CD4-positive, alpha-beta T cell treated with Interleukin-15 for 4 hours (primary cell): ENCODE measurements at regions not wholly inside any gene's neighbourhood (a gene's known extent, or its start where the extent isn't known, plus 50 kb on each side); places are given as distances from the start of the nearest gene placed in this dataset.
A peak's percentile ranks its signal among the peaks of the same experiment; 100 is the strongest.
"Not testable (repeated sequence)": the region's sequence is repeated elsewhere in the genome, so short reads cannot be mapped to it uniquely, and the experiment has no call there.

ENCODE experiments used
- DNase-seq: peaks from one replicate; pipeline ENCODE4 v3.0.0-alpha.2; 2020; ENCODE audit warnings: low spot score

DNA sequence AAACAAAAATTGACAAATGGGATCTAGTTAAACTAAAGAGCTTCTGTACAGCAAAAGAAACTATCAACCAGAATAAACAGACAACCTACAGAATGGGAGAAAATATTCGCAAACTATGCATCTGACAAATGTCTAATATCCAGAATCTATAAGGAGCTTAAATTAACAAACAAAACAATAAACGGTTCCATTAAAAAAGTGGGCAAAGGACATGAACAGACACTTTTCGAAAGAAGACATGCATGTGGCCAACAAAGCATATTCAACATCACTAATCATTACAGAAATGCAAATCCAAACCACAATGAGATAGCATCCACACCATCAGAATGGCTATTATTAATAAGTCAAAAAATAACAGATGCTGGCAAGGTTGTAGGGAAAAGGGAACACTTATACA lies 50.5 kb upstream of the MED13L start:
- not testable (repeated sequence) for DNase-seq

DNA sequence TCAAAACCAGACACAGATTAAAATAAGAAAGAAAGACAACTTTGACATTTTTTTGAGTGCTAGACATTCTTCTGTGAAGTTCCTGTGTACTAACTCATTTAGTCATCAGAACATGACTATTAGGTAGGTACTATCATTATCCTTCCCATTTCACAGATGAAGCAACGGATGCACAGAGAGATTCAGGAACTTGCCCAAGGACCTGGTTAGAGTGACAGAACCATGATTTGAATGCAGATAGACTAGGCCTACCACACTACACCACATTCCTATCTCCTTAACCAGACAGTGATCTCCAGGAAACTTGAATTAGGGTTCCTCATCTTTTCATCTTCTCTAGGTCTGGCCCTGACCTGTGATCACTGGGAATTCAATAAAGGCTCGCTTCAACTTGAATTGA lies 54.4 kb upstream of the MED13L start:
- no peak for DNase-seq

DNA sequence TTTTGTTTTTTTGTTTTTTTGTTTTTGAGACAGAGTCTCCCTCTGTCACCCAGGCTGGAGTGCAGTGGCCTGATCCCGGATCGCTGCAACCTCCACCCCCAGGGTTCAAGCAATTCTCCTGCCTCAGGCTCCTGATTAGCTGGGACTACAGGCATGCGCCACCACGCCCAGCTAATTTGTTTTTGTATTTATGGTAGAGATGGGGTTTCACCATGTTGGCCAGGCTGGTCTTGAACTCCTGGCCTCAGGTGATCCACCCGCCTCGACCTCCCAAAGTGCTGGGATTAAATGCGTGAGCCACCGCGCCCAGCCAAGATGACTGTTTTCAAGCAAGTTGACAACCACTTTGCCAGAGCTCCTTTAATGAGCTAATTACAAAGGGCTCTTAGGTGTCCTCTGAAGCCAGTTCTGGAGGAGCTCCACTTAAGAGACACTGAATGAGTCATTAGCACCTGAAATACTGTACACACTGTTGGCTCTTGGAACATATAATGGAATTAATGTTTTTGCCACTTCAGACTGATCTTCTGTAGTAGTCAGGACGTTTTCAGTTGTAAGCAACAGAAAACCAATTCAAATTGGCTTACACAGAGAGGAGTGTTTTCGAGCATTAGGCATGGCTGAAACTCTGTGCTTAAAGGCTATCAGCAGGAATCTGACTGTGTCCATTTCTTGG lies 55.4 kb upstream of the MED13L start:
- no peak for DNase-seq

DNA sequence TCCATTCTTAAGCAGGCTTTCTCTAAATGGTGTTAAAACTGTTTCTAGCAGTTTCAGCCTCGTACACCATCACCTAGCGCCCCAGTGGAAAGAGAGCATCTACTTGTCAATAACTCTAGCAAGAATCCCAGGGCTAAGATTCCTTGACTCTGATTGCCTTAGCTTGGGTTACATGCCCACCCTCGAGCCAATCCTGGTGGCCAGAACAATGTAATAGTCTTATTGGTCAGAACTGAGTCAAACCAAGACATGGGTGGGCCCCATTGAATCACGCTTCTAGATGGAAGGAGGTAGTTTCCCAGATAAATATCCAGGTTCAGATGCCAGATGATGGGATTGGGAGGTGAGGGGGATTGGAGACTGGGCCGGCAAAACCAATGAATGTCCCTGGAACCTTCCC lies 55.9 kb upstream of the MED13L start:
- DNase-seq = no peak

DNA sequence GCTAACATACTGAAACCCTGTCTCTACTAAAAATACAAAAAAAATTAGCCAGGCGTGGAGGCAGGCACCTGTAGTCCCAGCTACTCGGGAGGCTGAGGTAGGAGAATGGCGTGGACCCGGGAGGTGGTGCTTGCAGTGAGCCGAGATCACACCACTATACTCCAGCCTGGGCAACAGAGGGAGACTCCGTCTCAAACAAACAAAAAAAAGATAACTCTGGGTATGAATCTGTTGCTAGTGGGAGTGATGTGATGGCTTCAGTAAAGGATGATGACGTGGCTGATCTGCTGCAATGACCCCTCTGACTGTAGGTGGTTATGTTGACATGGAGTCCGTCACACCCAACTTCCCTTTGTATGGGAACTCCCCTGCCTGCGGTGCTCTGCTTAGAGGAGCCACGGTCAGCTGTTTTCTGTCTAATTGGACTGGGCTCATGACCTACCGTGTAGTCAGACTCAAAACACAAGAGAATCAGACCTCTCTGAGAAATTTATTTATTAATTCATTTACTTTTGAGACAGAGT lies 59.1 kb upstream of the MED13L start:
- DNase-seq = peak; percentile 17

DNA sequence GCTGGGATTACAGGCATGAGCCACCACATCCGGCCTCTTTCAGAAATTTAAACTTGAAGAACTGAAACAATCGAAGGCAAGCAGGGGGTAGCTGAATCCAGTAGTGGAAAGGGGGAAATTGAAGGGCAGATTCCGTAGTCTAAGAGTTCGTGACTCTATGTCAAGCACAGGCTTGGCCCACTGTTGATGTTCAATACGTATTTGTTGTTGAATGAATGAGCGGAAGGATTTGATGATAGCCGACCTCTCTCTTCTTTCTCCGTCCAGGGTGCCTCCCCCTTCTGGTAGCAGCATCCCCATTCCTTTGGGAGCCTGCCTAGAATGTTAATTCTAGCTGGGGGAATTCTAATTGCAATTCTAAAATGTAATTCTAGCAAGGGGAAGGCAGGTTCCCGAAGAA lies 59.8 kb upstream of the MED13L start:
- DNase-seq = no peak

DNA sequence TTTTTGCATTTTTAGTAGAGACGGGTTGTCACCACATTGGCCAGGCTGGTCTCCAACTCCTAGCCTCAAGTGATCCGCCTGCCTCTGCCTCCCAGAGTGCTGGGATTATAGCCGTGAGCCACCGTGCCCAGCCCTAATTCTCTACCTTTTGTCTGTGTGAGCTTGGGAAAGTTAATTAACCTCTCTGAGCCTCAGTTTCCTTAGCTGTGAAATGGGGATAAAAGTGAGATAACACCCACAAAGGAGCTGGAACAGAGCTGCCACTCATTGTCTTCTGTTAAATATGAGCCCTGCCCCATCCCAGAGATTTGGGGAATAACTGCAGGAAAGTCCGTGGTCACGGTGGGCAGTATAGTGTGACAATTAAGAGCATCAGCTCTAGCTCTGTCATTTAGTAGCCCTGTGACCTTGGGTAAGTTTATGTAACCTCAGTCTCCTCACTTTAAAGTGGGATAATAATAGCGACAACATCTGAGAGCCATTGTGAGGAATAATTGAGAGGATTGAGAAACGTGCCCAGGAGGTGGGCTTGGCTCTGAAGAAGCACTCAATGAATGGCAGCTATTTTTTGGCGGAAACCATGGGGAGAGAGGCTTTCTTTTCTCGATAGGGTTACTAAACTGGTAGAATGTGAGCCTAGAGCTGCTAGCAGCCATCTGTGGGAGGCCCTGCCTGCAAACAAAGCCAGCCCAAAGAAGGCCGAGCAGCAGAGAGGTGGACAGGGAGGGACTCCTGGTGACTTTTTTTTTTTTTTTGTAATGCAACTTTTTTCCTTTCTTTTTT lies 60.8 kb upstream of the MED13L start:
- no peak for DNase-seq

DNA sequence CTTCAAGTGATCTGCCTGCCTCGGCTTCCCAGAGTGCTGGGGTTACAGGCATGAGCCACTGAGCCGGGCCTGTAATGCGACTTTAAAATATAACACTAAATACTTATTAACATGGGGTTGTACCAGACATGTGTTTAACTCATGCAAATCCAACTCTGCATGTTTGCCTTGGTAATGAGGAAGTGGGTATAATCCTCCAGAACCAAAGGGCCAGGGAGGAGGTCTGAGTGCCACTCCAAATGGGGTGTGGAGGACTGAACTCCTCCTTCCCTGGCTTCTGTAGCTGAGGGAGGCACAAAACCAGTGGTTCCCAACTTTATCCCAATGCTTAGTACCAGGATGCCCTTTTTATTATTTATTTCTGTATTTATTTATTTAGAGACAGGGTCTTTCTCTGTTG lies 61.6 kb upstream of the MED13L start:
- no peak for DNase-seq

DNA sequence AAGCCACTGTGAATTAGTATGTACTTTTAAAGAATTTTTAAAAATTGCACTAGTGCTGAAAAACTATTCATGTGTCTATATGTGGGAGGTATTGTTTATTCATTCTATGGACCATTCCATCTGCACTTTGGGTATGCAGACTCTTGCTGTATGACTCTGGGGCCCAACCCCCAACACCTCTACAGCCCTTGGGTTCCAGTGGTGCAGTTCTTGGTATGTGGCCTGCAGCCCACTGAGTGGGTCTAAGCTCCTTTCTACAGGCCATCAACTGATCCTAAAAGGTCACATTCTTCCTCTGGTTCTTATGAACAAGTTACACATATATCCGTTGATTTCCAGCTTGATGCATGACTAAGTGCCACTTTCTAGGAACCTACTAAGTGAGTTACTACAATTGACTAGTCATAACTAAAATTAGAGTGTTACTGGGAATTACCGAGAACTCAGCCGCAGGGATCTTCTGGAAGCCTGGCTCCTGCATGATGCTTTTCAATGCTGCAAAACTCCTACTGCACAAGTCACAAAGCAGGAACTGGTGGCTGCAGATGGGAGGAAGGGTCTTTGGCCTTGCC lies 62.4 kb upstream of the MED13L start:
- DNase-seq = no peak

DNA sequence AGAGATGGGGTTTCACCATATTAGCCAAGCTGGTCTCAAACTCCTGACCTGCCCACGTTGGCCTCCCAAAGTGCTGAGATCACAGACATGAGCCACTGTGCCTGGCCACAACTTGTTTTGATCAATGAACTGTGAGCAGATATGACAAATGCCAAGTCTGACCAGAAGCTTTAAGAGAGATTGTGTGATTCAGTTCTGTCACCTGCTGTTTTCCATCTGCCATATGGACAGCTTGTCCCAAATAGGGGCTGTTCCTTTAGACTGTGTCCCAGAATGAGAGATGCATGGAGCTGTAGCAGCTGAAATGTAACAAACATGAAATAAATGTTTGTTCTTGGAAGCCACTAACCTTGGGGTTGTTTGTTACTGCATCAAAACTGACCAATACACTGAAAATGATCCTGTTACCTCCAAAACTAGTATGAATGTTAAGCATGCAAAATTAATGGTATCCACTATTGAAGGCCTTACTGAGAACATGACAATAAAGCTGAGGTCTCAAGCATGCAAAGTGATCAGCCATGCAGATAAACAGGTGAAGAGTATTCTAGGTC lies 65.9 kb upstream of the MED13L start:
- no peak for DNase-seq

DNA sequence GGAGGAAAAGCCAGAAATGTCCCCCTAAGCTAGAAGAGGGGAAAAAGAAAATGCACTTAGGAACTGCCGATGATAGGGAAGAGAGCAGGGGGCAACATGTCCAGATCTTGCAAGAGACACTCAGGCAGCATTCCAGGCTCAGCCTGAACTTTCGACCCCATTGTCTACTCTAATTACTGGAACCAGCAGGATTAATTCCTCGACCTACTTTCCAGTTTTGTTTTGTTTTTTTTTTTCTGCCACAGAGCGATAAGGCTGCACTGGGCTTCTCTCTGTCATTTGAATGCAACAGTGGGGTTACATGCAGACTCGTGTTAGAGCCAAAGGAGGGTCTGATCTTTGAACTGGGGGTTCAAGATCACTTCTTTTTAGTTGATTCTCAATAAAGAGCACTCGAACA lies 68.7 kb upstream of the MED13L start:
- no peak for DNase-seq

DNA sequence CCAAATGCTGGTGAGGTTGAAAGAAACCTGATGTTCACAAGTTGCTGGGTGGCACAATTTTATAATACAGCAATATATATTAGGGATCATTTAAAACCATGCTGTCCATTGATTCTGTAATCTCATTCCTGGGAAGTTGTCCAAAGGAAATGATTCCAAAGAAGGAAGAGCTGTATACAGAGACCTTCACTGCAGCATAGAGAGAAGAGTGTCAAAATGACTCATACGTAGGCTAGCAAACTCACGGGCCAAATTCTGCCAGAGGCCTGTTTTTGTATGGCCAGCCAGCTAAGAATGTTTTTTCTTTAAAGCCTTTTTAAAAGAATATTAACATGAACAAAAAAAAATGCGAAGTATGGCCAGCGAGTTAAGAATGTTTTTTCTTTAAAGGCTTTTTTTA lies 69.2 kb upstream of the MED13L start:
- no peak for DNase-seq

DNA sequence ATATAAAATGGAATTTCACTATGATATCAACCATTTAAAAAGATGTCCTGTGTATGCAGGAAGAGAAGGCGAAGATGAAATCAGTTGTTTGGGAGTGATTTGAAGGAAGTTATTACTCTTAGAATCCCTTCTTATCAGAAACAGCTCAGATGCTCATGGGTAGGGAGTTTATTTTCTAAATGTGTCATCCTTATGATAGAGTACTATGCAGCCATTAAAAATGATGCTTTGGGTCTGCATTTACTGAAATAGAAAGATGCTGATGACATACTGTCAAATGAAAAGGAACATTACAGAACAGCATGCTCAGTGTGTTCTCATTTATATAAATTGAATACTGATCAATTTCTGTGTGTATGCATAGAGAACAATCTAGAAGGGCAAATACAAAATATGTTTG lies 69.8 kb upstream of the MED13L start:
- no peak for DNase-seq

DNA sequence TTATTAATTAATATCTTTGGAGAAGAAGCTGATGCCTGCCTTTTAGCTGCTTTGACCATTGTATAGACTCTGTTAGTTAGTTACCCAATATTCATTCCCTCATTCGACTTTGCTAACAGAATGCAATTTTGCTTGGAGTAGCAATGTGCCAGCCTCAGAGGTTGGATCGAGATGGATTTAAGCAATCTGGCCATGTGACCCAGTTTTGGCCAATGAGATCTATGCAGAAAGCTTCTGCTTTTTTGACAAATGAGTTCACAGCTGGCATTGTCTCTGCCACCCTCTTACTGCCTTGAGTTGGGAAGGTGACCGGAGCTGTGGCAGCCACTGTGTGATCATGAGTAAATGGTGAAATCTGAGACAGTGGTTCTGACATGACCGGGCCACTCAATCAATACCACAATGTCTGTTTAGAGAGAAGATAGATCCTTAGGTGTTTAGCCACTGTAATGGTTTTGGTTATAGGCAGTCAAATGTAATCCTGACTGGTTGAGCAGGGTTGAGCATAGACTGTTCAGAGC lies 74.9 kb upstream of the MED13L start:
- no peak for DNase-seq

DNA sequence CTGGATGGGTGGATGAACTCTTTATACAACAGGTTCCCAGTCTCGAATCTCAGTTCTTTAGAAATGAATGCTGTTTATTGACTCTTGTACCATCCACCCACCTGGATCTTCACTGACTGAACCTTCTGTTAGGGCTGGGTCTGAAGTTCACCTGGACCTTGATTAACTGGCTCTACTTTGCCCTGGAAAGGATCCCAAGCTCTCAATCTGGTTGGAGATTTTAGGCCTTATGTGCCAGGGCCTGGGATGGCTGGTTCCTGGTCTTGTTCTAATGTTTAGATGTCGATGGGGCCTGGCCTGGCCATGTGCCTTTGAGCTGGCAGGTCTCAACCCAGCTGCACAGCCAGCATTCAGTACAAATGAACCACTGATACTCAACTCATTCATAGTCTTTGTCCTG lies 76.5 kb upstream of the MED13L start:
- DNase-seq = no peak

DNA sequence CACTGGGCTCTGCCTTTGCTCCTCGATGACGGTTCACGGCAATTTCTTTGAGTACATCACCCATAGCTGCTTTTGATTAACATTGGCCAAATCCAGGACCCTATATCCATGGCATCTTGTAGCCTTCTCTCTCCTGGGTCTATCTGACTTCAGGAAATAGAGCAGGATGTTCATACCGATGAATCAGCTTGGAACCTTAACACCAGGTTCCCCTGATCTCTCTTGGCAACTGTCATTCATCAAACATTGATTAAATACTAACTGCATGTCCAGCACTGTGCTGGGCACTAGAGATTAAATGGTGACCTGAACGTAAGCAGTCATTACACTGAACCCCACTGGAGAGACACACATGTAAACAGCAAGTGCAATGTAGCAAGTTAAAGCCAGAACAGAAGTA lies 77.0 kb upstream of the MED13L start:
- no peak for DNase-seq

DNA sequence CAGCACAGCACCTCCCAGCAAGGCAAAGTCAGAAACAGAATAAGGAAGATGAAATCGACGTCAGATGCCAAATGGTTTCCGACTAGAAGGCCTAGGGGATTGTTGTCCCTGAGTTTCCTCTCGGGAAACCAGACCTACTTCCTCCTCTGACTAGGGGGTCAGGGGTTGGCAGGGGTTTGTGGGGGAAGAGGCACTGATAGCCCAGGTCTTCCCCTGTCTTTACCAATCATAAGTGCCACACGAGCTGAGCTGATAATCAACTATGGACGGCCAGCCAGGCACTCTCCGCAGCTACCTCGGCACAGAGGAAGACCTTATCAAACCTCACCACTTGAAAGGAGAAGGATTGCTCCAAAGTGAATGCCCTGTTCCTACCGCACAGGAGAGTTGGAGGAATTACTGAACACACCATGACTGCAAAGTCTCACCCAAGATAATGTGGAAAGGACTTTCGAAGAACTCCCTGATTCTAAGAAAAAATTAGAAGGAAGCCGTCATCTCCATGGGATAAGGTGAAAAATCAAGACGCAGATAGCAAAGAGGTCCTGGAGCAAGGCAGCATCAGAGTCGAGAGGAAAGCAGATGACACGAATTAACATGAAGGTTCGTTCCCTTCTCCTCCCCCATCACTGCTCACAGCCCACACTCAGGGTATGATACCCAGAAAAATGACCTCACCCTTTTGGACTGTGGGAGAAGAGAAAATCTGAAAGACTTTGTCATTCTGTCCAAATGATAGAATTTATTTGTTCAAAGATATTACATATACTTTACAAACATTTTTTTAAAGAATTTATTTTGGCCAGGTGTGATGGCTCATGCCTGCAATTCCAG lies 77.7 kb upstream of the MED13L start:
- DNase-seq = no peak

DNA sequence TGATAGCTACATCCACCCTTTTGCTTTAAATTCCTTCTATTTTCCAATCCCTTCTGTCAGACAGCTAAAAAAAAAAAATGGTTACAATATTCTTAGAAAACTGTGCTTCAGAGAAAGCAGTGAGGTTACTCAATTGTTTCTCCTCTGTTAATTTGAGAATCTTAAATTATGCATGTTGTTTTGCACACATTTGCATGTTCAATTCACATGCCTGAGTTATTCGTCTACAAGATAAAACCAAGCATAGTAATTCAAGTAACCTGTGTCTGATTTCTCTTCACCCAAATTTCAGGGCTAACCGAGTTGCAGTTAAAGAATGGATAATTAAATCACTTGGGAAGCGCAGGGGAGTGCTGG lies 81.0 kb upstream of the MED13L start:
- DNase-seq = no peak

DNA sequence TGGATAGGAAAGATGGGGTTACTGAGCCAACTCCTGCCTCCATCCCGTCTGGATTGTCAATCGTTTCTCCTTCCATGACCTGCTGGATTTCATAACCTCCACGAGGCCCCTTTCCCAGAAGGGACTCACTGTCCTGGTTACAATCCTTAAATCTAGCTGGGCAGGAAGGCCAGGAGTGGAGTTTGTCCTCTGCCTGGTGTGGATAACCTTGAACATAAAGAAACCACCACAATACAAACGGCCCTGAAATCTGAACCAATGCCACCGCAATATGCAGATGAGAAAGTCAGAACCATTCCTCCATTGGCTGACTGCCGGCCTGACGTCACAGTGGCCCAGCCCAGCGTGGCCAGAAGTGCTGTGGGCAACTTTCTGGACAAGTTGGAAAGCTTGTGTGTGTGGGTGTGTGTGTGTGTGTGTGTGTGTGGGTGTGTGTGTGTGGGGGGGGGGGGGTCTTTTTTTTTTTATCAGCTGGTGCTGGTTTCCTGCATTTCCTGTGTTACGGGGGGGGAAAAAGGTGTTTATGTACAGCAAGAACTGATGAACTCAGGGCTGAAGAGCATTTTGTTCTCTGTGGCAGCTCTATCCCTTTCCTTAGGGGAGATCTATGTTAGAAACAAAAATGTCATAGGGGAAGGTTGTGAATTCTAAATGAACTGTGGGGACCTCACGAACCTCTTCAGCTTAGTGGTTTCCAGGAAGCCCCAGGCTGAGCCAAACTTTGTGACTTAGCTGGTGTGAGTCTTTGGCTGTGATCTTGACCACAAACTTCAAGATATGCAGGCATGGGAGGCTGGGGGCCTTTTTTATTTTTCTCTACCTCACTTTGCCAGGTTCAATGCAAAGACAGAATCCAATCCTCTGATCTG lies 81.6 kb upstream of the MED13L start:
- DNase-seq = peak; percentile 54

DNA sequence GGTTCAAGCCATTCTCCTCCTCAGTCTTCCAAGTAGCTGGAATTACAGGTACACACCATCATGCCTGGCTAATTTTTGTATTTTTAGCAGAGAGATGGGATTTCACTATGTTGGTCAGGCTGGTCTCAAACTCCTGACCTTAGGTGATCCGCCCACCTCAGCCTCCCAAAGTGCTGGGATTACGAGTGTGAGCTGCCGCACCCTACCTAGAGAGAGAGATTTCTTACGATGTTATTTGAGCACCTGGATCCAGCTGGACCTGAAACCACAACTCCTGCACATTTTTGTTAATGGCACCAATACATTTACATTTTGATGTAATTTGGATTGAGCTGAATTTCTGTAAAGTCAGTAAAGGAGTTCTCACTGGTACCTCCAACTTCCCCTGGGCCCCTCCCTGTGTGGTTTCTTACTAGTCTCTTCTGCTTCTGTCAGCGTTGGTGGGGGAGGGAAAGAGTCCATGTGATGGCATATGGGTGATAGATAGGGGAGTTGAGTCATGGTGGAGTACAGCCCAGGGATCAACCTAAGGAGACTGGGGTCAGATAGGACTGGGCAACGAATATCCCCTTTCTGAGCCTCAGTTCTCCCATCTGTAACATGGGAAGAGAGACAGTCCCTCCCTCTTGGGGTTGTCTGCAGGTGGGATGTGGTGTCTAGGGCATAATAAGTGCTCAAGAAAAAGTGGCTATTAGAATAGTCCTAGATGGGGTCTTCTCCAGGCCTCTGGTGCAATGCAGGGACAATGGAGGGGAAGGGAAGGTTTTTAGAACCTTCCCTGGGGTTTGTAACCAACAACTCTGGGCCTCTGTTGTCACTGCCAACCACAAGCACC lies 83.3 kb upstream of the MED13L start:
- peak; percentile 10 for DNase-seq
